HG03342 (cell line): ENCODE measurements at regions not wholly inside any gene's neighbourhood (a gene's known extent, or its start where the extent isn't known, plus 50 kb on each side); places are given as distances from the start of the nearest gene placed in this dataset.
"Not testable (repeated sequence)": the region's sequence is repeated elsewhere in the genome, so short reads cannot be mapped to it uniquely, and the experiment has no call there.

Source experiments
- ATAC-seq: cut with Tn5 transposase; IDR thresholded peaks from one replicate; pipeline ENCODE4 v1.9.1; 2021; ENCODE audit warnings: mild to moderate bottlenecking, moderate library complexity; ENCODE audit not compliant: unreplicated experiment

- no peak for ATAC-seq
Observed at GRCh38 chr2:36170805-36171204, 184.8 kb upstream of the CRIM1 start.

DNA sequence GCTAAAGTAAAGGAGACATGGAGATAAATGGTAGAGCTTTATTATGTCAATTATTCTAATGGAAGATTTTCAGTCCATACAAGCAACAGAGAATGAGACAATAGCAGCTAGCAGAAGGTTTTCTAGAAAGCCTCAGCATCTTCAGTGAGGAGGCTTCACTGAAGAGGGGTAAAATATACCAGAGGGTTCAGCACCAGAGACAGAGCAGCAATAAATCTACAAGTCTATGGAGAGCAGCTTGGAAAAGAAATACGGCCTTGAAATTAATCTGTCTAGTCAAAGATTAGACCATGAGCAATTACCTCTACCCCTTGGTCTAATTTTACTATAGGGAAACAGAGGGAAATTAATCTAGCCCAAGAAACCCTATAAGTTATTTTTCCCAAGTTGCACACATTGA lies 185.7 kb upstream of the CRIM1 start:
- no peak for ATAC-seq

GRCh38 chr2:36168115-36168514 lies 187.5 kb upstream of the CRIM1 start:
- no peak for ATAC-seq

- peak; percentile 56 for ATAC-seq
Observed at GRCh38 chr2:36165132-36165531, 190.4 kb upstream of the CRIM1 start.

DNA sequence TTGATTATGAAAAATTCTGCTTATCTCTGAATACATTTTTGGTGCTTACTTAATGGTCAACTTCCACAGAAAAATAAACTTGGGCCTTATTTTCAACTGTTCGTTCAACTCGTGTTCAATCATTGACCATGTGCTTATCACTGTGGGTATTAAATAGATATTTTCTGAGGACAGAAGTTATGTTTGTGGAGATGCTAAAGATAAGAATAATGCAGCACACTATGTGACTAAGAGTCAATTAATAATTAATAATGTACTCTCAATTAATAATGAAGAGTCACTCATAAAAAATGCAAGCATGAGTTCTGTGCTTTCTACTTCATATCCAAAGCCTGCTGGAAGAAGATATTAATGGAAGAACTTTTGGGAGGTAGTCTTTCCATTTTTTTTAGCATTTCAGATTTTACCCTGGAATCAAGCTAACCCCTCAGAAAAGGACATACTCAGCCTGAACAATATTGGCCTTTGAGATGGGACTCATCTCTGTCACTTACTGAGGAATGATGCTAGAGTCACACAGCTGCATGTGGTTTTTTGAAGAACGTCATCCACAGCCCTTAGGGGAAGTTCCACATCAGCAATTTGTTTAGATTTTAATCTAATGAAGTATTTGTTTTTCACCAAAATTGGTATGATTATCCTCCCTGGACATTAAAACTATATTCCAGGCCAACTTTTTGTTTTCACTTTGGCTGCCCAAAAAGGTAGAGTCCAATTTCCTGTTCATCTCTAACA lies 191.9 kb upstream of the CRIM1 start:
- peak; percentile 57 for ATAC-seq

GRCh38 chr2:36157093-36157492 lies 198.5 kb upstream of the CRIM1 start:
- ATAC-seq = not testable (repeated sequence)

DNA sequence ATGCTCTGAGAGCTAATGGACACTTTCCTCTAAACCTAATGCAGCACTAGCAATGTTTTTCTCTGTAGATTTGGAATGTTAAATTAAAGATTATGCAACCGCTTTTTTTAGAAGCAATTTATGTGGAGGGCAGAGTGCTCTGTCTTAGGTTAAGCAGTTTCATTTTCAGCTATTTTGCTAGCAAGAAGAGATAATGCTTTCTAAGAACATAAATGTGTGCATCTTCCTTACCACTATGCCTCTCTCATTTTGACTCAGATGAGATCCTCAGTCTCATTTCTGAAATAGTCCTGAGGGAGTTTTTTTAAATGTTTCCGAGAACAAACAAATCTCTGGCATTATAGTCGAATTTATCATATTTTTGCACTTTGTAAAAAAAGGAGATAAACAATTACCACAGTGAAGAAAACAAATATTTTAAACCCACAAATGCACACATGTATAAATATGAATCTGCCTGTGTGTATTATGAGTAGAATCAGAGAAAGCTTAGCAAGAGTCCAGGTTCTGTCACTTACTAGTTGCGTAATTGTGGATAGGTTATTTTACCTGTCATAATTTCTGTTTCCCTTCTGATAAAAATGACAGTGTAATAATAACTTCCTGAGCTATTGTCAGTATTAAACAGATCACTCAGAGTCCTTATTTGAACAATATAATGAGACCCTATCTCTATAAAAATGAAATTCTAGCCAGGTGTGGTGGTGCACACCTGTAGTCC lies 207.7 kb upstream of the CRIM1 start:
- peak; percentile 82 for ATAC-seq

GRCh38 chr2:36146765-36147164 lies 208.8 kb upstream of the CRIM1 start:
- ATAC-seq = no peak

GRCh38 chr2:36140391-36140790 lies 215.2 kb upstream of the CRIM1 start:
- ATAC-seq = no peak

- no peak for ATAC-seq
Observed at GRCh38 chr2:36137612-36138011, 218.0 kb upstream of the CRIM1 start.

DNA sequence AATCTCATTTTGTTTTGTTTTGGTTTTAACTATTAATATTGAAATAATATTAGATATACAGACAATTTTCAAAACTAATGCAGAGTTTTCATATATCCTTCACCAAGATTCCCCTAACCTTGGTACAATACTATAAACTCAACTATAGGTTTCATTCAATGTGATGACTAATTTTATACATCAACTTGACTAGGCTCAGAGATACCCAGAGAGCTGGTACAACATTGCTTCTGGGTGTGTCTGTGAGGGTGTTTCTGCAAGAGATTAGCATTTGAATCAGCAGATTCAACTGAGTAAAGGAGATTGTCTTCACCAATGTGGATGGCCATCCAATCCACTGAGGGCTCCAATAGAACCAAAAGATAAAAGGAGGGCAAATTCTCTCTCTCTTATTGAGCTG lies 221.3 kb upstream of the CRIM1 start:
- ATAC-seq = no peak

DNA sequence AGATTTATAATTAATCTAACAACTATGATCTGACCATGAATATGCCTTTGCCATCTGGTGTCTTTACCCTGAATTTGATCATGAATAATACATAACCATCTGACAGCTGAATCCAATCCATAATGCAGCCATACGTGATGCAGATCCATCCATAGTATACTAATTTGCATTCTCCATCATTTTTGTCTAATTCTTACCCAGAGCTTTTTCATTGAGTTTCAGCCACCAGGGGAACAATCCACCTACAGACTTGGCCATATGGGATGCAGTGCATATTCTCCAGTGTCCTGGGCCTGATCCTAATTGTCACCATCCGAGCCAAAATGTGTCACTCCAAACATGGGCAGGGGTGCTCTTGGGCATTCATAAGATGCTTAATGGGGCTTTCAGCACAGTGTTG lies 227.2 kb upstream of the CRIM1 start:
- ATAC-seq = no peak

DNA sequence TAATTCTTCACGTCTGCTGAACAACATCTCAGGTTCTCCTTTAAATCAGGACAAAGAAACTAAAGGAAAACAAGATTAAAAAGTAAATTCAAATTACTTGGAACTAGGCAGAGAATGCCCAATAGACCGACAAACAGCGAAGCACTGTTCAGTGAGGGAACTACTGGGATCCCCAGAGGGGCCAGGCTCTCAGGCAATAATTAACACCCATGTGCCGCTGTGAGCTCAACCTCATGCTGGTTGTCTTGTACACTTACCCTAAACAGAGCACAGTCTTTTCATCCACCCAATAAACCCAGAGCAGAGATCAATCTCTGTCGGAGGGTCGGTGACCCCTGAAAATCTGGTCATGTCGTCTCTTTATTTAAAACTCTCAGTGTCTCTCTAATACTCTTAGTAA lies 229.9 kb upstream of the CRIM1 start:
- ATAC-seq = no peak

GRCh38 chr2:36123995-36124394 lies 231.6 kb upstream of the CRIM1 start:
- ATAC-seq = no peak

DNA sequence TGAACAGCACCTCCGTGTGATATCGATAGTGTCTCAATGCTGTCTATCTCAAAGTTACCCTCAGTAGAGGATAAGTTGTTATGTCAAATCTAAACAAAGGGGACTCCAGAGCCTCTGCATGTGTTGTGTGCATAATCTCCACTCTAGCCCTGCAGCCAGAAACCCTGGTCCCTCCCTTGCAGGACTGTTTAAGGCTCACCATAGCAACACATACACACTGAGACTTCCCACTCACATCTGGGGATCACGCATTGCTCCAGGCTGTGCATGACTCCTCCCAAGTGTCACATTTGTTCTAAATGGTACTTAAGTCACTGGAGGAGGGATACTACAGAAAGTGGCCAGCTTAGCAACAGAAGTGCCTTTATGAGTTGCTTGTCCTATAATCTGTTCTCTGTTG lies 258.6 kb upstream of the CRIM1 start:
- no peak for ATAC-seq

DNA sequence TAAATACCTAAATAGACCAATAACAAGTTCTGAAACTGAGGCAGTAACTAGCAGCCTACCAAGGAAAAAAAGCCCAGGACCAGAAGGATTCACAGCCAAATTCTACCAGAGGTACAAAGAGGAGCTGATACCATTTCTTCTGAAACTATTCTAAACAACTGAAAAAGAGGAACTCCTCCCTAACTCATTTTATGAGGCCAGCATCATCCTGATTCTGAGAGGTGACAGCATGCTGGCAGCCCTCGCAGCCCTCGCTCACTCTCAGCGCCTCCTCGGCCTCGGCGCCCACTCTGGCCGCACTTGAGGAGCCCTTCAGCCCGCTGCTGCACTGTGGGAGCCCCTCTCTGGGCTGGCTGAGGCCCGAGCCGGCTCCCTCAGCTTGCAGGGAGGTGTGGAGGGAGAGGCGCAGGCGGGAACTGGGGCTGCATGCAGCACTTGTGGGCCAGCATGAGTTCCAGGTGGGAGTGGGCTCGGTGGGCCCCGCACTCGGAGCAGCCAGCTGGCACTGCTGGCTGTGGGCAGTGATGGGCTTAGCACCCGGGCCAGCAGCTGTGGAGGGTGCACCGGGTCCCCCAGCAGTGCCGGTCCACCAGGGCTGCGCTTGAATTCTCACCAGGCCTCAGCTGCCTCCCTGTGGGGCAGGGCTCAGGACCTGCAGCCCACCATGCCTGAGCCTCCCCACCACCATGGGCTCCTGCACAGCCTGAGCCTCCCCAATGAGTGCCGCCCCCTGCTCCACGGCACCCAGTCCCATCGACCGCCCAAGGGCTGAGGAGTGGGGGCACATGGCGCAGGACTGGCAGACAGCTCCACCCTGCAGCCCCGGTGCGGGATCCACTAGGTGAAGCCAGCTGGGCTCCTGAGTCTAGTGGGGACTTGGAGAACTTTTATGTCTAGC lies 263.5 kb upstream of the CRIM1 start:
- not testable (repeated sequence) for ATAC-seq

GRCh38 chr2:36088716-36089328 lies 266.8 kb upstream of the CRIM1 start:
- no peak for ATAC-seq

- ATAC-seq = no peak
Observed at GRCh38 chr2:36087344-36087743, 268.2 kb upstream of the CRIM1 start.

DNA sequence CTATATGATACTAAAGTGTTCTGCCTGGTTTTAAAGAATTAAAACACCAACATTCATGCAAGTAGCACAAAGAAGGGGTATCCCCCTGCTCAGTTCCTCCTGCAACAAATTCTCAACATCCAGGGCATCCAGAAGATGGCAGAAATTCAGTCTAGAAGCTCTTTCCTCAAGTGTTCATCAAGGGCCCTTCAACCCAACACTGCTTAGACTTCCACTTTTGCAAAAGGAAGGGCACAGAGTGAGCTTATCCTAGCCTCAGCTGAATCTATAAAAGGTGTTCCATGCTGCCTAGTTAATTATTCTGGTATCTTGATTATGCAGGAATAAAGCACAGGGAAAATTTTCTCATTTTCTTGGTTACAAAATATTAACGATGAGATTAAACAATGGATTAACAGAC lies 275.8 kb upstream of the CRIM1 start:
- no peak for ATAC-seq

- no peak for ATAC-seq
Observed at GRCh38 chr2:36074008-36074407, 281.6 kb upstream of the CRIM1 start.

DNA sequence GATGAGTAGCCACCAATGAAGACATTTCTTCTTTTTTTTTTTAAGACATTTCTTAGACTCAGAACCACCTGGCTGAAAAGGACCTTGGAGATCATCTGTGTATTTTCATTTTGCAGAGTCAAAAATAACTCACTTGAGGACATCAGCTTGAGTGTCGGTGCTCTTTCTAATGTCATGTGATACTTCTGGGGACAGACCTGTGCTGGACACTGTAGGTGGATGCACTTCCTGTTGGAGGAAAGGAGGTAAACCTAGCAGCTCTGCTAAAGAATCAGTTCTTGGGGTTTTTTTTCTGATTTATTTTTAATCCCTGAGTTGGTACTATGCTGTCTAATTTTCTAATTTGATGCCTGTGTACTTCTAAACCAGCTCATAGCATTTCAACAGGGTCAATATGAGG lies 283.9 kb upstream of the CRIM1 start:
- ATAC-seq = no peak
